ENCODE measurements at regions not wholly inside any gene's neighbourhood (a gene's known extent, or its start where the extent isn't known, plus 50 kb on each side); places are given as distances from the start of the nearest gene placed in this dataset.

- in situ Hi-C loops (cut with HindIII; ENCODE audit: extremely low pct_ligation_motif_present, low pct_unique_long_range_greater_than_20kb) (no loop called here), intact Hi-C loops (cut with micrococcal nuclease; ENCODE audit: unreplicated experiment) (no loop called here)
- ChIA-PET CTCF (ENCODE audit: low intra/inter-chr PET ratio, low total read pairs) (no interaction called here), POLR2A (no interaction called here)
- Histone ChIP-seq H3K27ac (ENCODE audit: extremely low read length, insufficient read depth, low read length) (no peak overlapping the region), H2AFZ (ENCODE audit: low read length) (no peak overlapping the region), H3K79me2 (ENCODE audit: insufficient read depth, low read length) (no peaks in the 10 kb centered on the region), H3K9me3 (ENCODE audit: low read length) (no peaks in the 10 kb centered on the region), H3K36me3 (replicated peaks in 1 of 2; ENCODE audit: control insufficient read depth in 1 of 2, insufficient read depth in 2 of 2, low read length in 2 of 2) (no peaks in the 10 kb centered on the region), H3K4me3 (replicated peaks in 1 of 3; ENCODE audit: insufficient read depth in 1 of 3, low read depth in 2 of 3, low read length in 3 of 3) (no peak overlapping the region), H3K27me3 (ENCODE audit: control insufficient read depth in 1 of 2, insufficient read depth in 2 of 2, low read length in 2 of 2) (peaks cover 0 to 12% of the 10 kb centered on the region in 2 experiments; a peak in 2 of 5 replicates), H4K20me1 (ENCODE audit: insufficient read depth, low read length) (no peaks in the 10 kb centered on the region), H3K9ac (ENCODE audit: insufficient read depth, low read depth, low read length) (no peak overlapping the region), H3K4me1 (ENCODE audit: insufficient read depth, low read length) (no peaks in the 10 kb centered on the region), H3K4me2 (ENCODE audit: low read depth, low read length) (no peak overlapping the region)
- FAIRE-seq: no peak
- no TSS peak for BruUV-seq (replicated peaks)
- no peak for TF ChIP-seq JUNB (CRISPR knock-in tag; IDR thresholded peaks at IDR 0.05; ENCODE audit: borderline replicate concordance)
- TF ChIP-seq NFE2L2 (IDR thresholded peaks at IDR 0.05; ENCODE audit: low read length): no peak
- no peak for TF ChIP-seq ZBTB10 (CRISPR knock-in tag; IDR thresholded peaks at IDR 0.05; ENCODE audit: borderline replicate concordance)
- TF ChIP-seq KAT2B (IDR thresholded peaks at IDR 0.05; ENCODE audit: borderline replicate concordance, low read depth, low read length): no peak
- DNase-seq (ENCODE audit: low spot score): no peak
- ATAC-seq: no peak
- WGBS (ENCODE audit: low lambda C conversion rate): 71% methylated on average over 14 of the region's 15 CpGs
These were observed 660.4 kb upstream of the SALL3 start for GRCh38 chr18:78319264-78319663.

GRCh38 chr18:78319961-78320360, 659.7 kb upstream of the SALL3 start:
- H3K4me1 ChIP-seq (ENCODE audit: insufficient read depth, low read length): no peaks in the 10 kb centered on the region
- BruUV-seq (replicated peaks): no TSS peak
- DNase-seq (ENCODE audit: low spot score) (no peak), ATAC-seq (no peak), FAIRE-seq (no peak)
- CTCF ChIA-PET (ENCODE audit: low intra/inter-chr PET ratio, low total read pairs): no interaction called here
- H3K36me3 ChIP-seq (replicated peaks in 1 of 2; ENCODE audit: control insufficient read depth in 1 of 2, insufficient read depth in 2 of 2, low read length in 2 of 2): no peaks in the 10 kb centered on the region
- intact Hi-C loops (cut with micrococcal nuclease; ENCODE audit: unreplicated experiment) (no loop called here), in situ Hi-C loops (cut with HindIII; ENCODE audit: extremely low pct_ligation_motif_present, low pct_unique_long_range_greater_than_20kb) (no loop called here)
- H3K9me3 ChIP-seq (ENCODE audit: low read length): no peaks in the 10 kb centered on the region
- H3K4me2 ChIP-seq (ENCODE audit: low read depth, low read length): no peak overlapping the region
- no peaks in the 10 kb centered on the region for H4K20me1 ChIP-seq (ENCODE audit: insufficient read depth, low read length)
- no peak overlapping the region for H3K4me3 ChIP-seq (replicated peaks in 1 of 3; ENCODE audit: insufficient read depth in 1 of 3, low read depth in 2 of 3, low read length in 3 of 3)
- 41% methylated on average over 10 of the region's 10 CpGs for WGBS (ENCODE audit: low lambda C conversion rate)
- no peak overlapping the region for H3K9ac ChIP-seq (ENCODE audit: insufficient read depth, low read depth, low read length)
- peaks cover 0 to 9% of the 10 kb centered on the region in 2 experiments; a peak in 2 of 5 replicates for H3K27me3 ChIP-seq (ENCODE audit: control insufficient read depth in 1 of 2, insufficient read depth in 2 of 2, low read length in 2 of 2)
- POLR2A ChIA-PET: no interaction called here
- H3K79me2 ChIP-seq (ENCODE audit: insufficient read depth, low read length): no peaks in the 10 kb centered on the region
- no peak overlapping the region for H3K27ac ChIP-seq (ENCODE audit: extremely low read length, insufficient read depth, low read length)
- no peak overlapping the region for H2AFZ ChIP-seq (ENCODE audit: low read length)
- TF ChIP-seq NCOR1 (IDR thresholded peaks at IDR 0.05; ENCODE audit: borderline replicate concordance, low read length) (no peak), SIX1 (CRISPR knock-in tag; IDR thresholded peaks at IDR 0.05; ENCODE audit: borderline replicate concordance) (no peak), PPARG (CRISPR knock-in tag; conservative IDR thresholded peaks at IDR 0.05) (no peak), ELF1 (CRISPR knock-in tag; IDR thresholded peaks at IDR 0.05) (no peak), SRSF4 (IDR thresholded peaks at IDR 0.05; ENCODE audit: low read depth, low read length, poor library complexity, severe bottlenecking) (no peak), NKX3-1 (CRISPR knock-in tag; IDR thresholded peaks at IDR 0.05) (no peak), SIN3B (IDR thresholded peaks at IDR 0.05; ENCODE audit: low read length) (no peak)
- TF ChIP-seq, protein P1, sequence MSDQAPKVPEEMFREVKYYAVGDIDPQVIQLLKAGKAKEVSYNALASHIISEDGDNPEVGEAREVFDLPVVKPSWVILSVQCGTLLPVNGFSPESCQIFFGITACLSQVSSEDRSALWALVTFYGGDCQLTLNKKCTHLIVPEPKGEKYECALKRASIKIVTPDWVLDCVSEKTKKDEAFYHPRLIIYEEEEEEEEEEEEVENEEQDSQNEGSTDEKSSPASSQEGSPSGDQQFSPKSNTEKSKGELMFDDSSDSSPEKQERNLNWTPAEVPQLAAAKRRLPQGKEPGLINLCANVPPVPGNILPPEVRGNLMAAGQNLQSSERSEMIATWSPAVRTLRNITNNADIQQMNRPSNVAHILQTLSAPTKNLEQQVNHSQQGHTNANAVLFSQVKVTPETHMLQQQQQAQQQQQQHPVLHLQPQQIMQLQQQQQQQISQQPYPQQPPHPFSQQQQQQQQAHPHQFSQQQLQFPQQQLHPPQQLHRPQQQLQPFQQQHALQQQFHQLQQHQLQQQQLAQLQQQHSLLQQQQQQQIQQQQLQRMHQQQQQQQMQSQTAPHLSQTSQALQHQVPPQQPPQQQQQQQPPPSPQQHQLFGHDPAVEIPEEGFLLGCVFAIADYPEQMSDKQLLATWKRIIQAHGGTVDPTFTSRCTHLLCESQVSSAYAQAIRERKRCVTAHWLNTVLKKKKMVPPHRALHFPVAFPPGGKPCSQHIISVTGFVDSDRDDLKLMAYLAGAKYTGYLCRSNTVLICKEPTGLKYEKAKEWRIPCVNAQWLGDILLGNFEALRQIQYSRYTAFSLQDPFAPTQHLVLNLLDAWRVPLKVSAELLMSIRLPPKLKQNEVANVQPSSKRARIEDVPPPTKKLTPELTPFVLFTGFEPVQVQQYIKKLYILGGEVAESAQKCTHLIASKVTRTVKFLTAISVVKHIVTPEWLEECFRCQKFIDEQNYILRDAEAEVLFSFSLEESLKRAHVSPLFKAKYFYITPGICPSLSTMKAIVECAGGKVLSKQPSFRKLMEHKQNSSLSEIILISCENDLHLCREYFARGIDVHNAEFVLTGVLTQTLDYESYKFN (CRISPR knock-in tag; conservative IDR thresholded peaks at IDR 0.05): no peak

Measured in HepG2 (cell line).